Astrocyte of the spinal cord (primary cell): ENCODE measurements at regions not wholly inside any gene's neighbourhood (a gene's known extent, or its start where the extent isn't known, plus 50 kb on each side); places are given as distances from the start of the nearest gene placed in this dataset.

Experiments used
- DNase-seq: peaks from one replicate; pipeline ENCODE4 v3.0.0; 2011; ENCODE audit warnings: low read depth, low spot score
- H3K4me3 ChIP-seq: 2 replicates; pipeline ENCODE4 v1.5.1; 2011; ENCODE audit warnings: low read depth, mild to moderate bottlenecking, low read length, moderate library complexity
- CTCF ChIP-seq: IDR thresholded peaks from 2 replicates; pipeline ENCODE4 v1.5.1; 2012; ENCODE audit warnings: low read depth, mild to moderate bottlenecking, low read length, inconsistent platforms
- in situ Hi-C: cut with HindIII; loops from 2 replicates; pipeline ENCODE4 v1.10.0; 2017; ENCODE audit warnings: low sequenced_read_pairs

DNA sequence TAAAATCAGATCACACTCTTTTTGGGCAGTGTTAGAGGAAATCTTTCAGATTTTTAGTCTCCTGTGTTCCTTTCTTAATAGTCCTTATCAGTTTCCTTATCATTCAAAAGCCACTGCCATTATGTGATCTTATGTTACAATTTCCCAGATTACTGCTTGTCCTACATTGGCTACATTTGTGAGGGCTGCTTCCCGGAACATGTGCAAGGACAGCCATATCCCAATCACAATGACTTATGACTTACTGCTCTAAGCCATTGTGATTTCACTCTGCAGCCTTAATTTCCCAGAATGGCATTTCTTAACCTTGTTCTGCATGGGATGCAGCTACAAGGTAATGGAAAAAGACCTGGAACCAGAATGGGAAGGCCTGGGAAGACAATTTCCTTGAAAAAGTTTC is 125.1 kb upstream of the PPP2R3A start:
- TF ChIP-seq CTCF = no peak
- no peak for DNase-seq
- H3K4me3 ChIP-seq = no peak overlapping the region
- in situ Hi-C loops = no loop called here

GRCh38 chr3:135844386-135844785 is 121.1 kb upstream of the PPP2R3A start:
- TF ChIP-seq CTCF = no peak
- in situ Hi-C loops = no loop called here
- DNase-seq = no peak
- H3K4me3 ChIP-seq = no peak overlapping the region

DNA sequence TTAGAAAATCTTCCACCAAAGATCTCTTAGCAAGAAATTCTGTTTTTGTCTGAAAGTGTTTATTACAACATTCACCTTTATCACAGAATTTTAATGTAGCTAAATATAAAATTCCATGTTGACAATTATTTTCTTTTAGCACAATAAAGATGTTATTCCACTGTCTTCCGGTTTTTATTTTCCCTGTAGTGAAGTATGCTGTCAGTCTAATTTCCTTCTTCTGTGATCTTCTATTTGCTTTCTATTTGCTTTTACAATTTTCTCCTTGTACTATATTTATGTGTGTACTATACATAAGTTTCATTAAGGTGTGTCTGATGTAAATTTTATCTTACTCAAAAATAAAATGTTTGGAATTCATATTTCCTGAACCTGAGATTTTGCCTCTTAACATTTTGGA is 117.5 kb upstream of the PPP2R3A start:
- H3K4me3 ChIP-seq = no peak overlapping the region
- in situ Hi-C loops = no loop called here
- no peak for TF ChIP-seq CTCF
- DNase-seq = no peak

- DNase-seq = no peak
- in situ Hi-C loops = no loop called here
- H3K4me3 ChIP-seq = no peak overlapping the region
- no peak for TF ChIP-seq CTCF
Measured at GRCh38 chr3:135849827-135850226, 115.7 kb upstream of the PPP2R3A start.

GRCh38 chr3:135851201-135852081 is 114.1 kb upstream of the PPP2R3A start:
- in situ Hi-C loops = no loop called here
- DNase-seq = no peak
- no peak overlapping the region for H3K4me3 ChIP-seq
- TF ChIP-seq CTCF = no peak

GRCh38 chr3:135853981-135854380 is 111.5 kb upstream of the PPP2R3A start:
- no peak overlapping the region for H3K4me3 ChIP-seq
- no peak for TF ChIP-seq CTCF
- in situ Hi-C loops = no loop called here
- DNase-seq = no peak
